MM.1S (cell line): ENCODE measurements at regions not wholly inside any gene's neighbourhood (a gene's known extent, or its start where the extent isn't known, plus 50 kb on each side); places are given as distances from the start of the nearest gene placed in this dataset.

Experiments used
- DNase-seq: peaks from one replicate; pipeline ENCODE4 v3.0.0-alpha.2; 2015
- H2AFZ ChIP-seq: fragments of 300-600 bp; sonication (generic); 2 replicates; pipeline ENCODE4 v1.6.0; 2016; ENCODE audit warnings: antibody characterized with exemption, low read length
- H3F3A ChIP-seq: fragments of 300-600 bp; sonication (generic); 2 replicates; pipeline ENCODE4 v1.6.1; 2016; ENCODE audit warnings: mild to moderate bottlenecking, antibody characterized with exemption, low read length, moderate library complexity, mixed read lengths; ENCODE audit not compliant: insufficient read depth
- H3K27ac ChIP-seq: fragments of 300-600 bp; sonication (generic); 2 replicates; pipeline ENCODE4 v1.5.1; 2016; ENCODE audit warnings: mild to moderate bottlenecking, low read length
- H3K27me3 ChIP-seq: fragments of 300-600 bp; sonication (generic); replicated peaks from 2 replicates; pipeline ENCODE4 v1.6.0; 2016; ENCODE audit warnings: low read length; ENCODE audit not compliant: insufficient read depth
- H3K36me3 ChIP-seq: fragments of 300-600 bp; sonication (generic); replicated peaks from 2 replicates; pipeline ENCODE4 v1.6.1; 2016; ENCODE audit warnings: mild to moderate bottlenecking, low read length, mixed read lengths; ENCODE audit not compliant: insufficient read depth
- H3K4me1 ChIP-seq: fragments of 300-600 bp; sonication (generic); 2 replicates; pipeline ENCODE4 v1.6.1; 2016; ENCODE audit warnings: low read length, mixed read lengths
- H3K4me2 ChIP-seq: fragments of 300-600 bp; sonication (generic); 2 replicates; pipeline ENCODE4 v1.6.0; 2016; ENCODE audit warnings: low read depth, low read length
- H3K4me3 ChIP-seq: fragments of 300-600 bp; sonication (generic); 2 replicates; pipeline ENCODE4 v1.5.1; 2016; ENCODE audit warnings: low read length, mixed read lengths
- H3K79me2 ChIP-seq: fragments of 300-600 bp; sonication (generic); 2 replicates; pipeline ENCODE4 v1.6.1; 2016; ENCODE audit warnings: mixed run types, low read length, mixed read lengths
- H3K9ac ChIP-seq: fragments of 300-600 bp; sonication (generic); 2 replicates; pipeline ENCODE4 v1.6.1; 2016; ENCODE audit warnings: low read length, mixed read lengths
- H3K9me2 ChIP-seq: fragments of 300-600 bp; sonication (generic); replicated peaks from 2 replicates; pipeline ENCODE4 v1.6.1; 2016; ENCODE audit warnings: mild to moderate bottlenecking, low read length, mixed read lengths; ENCODE audit not compliant: insufficient read depth
- H3K9me3 ChIP-seq: fragments of 300-600 bp; sonication (generic); replicated peaks from 2 replicates; pipeline ENCODE4 v1.6.1; 2016; ENCODE audit warnings: mild to moderate bottlenecking, low read length, mixed read lengths; ENCODE audit not compliant: insufficient read depth
- H4K20me1 ChIP-seq: fragments of 300-600 bp; sonication (generic); 2 replicates; pipeline ENCODE4 v1.6.1; 2016; ENCODE audit warnings: mild to moderate bottlenecking, low read length, moderate library complexity, mixed read lengths; ENCODE audit not compliant: insufficient read depth
- CTCF ChIP-seq: fragments of 300-600 bp; sonication (generic); IDR thresholded peaks from 2 replicates; pipeline ENCODE4 v1.5.1; 2016; ENCODE audit warnings: antibody characterized with exemption, low read length, mixed read lengths
- EZH2 ChIP-seq: fragments of 300-600 bp; sonication (generic); optimal IDR thresholded peaks from 2 replicates; pipeline ENCODE3; 2017; ENCODE audit warnings: low read depth, mild to moderate bottlenecking, antibody characterized with exemption, low read length, mixed read lengths
- EZH2phosphoT487 ChIP-seq: fragments of 300-600 bp; sonication (generic); IDR thresholded peaks from 2 replicates; pipeline ENCODE4 v1.6.1; 2018; ENCODE audit warnings: antibody characterized with exemption, low read length

GRCh38 chr7:136566491-136566890 lies 302.0 kb upstream of the CHRM2 start:
- Histone ChIP-seq H3F3A (no peaks in the 10 kb centered on the region), H3K9ac (no peak overlapping the region), H4K20me1 (no peaks in the 10 kb centered on the region), H3K9me2 (no peaks in the 10 kb centered on the region), H3K27me3 (no peaks in the 10 kb centered on the region), H3K4me2 (no peak overlapping the region), H3K4me1 (no peaks in the 10 kb centered on the region), H3K79me2 (no peaks in the 10 kb centered on the region), H3K27ac (no peak overlapping the region), H3K9me3 (no peaks in the 10 kb centered on the region), H3K36me3 (no peaks in the 10 kb centered on the region), H2AFZ (no peak overlapping the region), H3K4me3 (no peak overlapping the region)
- TF ChIP-seq EZH2 (no peak), CTCF (no peak), EZH2phosphoT487 (no peak)
- DNase-seq = no peak

- Histone ChIP-seq H3K4me3 (no peak overlapping the region), H2AFZ (no peak overlapping the region), H3K4me2 (no peak overlapping the region), H4K20me1 (no peaks in the 10 kb centered on the region), H3K9me2 (no peaks in the 10 kb centered on the region), H3K27me3 (no peaks in the 10 kb centered on the region), H3K27ac (no peak overlapping the region), H3K9ac (no peak overlapping the region), H3F3A (no peaks in the 10 kb centered on the region), H3K4me1 (no peaks in the 10 kb centered on the region), H3K36me3 (no peaks in the 10 kb centered on the region), H3K79me2 (no peaks in the 10 kb centered on the region), H3K9me3 (no peaks in the 10 kb centered on the region)
- TF ChIP-seq EZH2 (no peak), EZH2phosphoT487 (no peak), CTCF (no peak)
- DNase-seq = no peak
Observed at GRCh38 chr7:136555933-136556332, 312.5 kb upstream of the CHRM2 start.

GRCh38 chr7:136551618-136552017 lies 316.8 kb upstream of the CHRM2 start:
- Histone ChIP-seq H3K9me3 (no peaks in the 10 kb centered on the region), H3K4me3 (no peak overlapping the region), H3K4me2 (no peak overlapping the region), H4K20me1 (no peaks in the 10 kb centered on the region), H2AFZ (no peak overlapping the region), H3K9ac (no peak overlapping the region), H3K27me3 (no peaks in the 10 kb centered on the region), H3K79me2 (no peaks in the 10 kb centered on the region), H3K36me3 (no peaks in the 10 kb centered on the region), H3F3A (no peaks in the 10 kb centered on the region), H3K4me1 (no peaks in the 10 kb centered on the region), H3K9me2 (no peaks in the 10 kb centered on the region), H3K27ac (no peak overlapping the region)
- no peak for DNase-seq
- TF ChIP-seq EZH2 = no peak
- no peak for TF ChIP-seq CTCF
- no peak for TF ChIP-seq EZH2phosphoT487
